Hepatocyte (in vitro differentiated cells): ENCODE measurements at regions not wholly inside any gene's neighbourhood (a gene's known extent, or its start where the extent isn't known, plus 50 kb on each side); places are given as distances from the start of the nearest gene placed in this dataset.

Source experiments
- CTCF ChIP-seq: fragments of 200-600 bp; sonication (generic); IDR thresholded peaks from 2 replicates; pipeline ENCODE4 v1.5.1; 2016; ENCODE audit warnings: antibody characterized with exemption, mild to moderate bottlenecking; ENCODE audit not compliant: poor library complexity
- EZH2 ChIP-seq: fragments of 200-600 bp; sonication (generic); IDR thresholded peaks from 2 replicates; pipeline ENCODE4 v1.6.1; 2016; ENCODE audit warnings: antibody characterized with exemption, mild to moderate bottlenecking, borderline replicate concordance

- TF ChIP-seq CTCF (no peak), EZH2 (no peak)
Observed at GRCh38 chr3:137471558-137472204, 292.4 kb upstream of the SOX14 start.
